DMS79 treated with DMSO at 0.1 percent for 48 hours (cell line): ENCODE measurements at regions not wholly inside any gene's neighbourhood (a gene's known extent, or its start where the extent isn't known, plus 50 kb on each side); places are given as distances from the start of the nearest gene placed in this dataset.
"Not testable (repeated sequence)": the region's sequence is repeated elsewhere in the genome, so short reads cannot be mapped to it uniquely, and the experiment has no call there.

Experiments
- DNase-seq: peaks from one replicate; lab custom pipeline; 2025; lab: John Stamatoyannopoulos, UW

GRCh38 chr12:111248236-111249017, 120.5 kb downstream of the PHETA1 start:
- no peak for DNase-seq

- DNase-seq = no peak
Measured at GRCh38 chr12:111247083-111247783, 121.7 kb downstream of the PHETA1 start.

- DNase-seq = no peak
Measured at GRCh38 chr12:111246477-111247011, 122.4 kb downstream of the PHETA1 start.

- DNase-seq = no peak
Measured at GRCh38 chr12:111245701-111246476, 123.0 kb downstream of the PHETA1 start.

GRCh38 chr12:111244673-111245072, 124.2 kb downstream of the PHETA1 start:
- no peak for DNase-seq

GRCh38 chr12:111242817-111243216, 126.1 kb downstream of the PHETA1 start:
- not testable (repeated sequence) for DNase-seq

- DNase-seq = no peak
Measured at GRCh38 chr12:111242184-111242583, 126.7 kb downstream of the PHETA1 start.

- DNase-seq = no peak
Measured at GRCh38 chr12:111240374-111240773, 128.5 kb downstream of the PHETA1 start.

- DNase-seq = no peak
Measured at GRCh38 chr12:111239235-111239634, 129.7 kb downstream of the PHETA1 start.

GRCh38 chr12:111238075-111238734, 130.7 kb downstream of the PHETA1 start:
- DNase-seq = no peak

- DNase-seq = not testable (repeated sequence)
Measured at GRCh38 chr12:111234491-111234890, 134.4 kb downstream of the PHETA1 start.

- no peak for DNase-seq
Measured at GRCh38 chr12:111233786-111234185, 135.1 kb downstream of the PHETA1 start.

- no peak for DNase-seq
Measured at GRCh38 chr12:111230649-111231048, 138.2 kb downstream of the PHETA1 start.

GRCh38 chr12:111228916-111229666, 139.8 kb downstream of the PHETA1 start:
- DNase-seq = no peak

- no peak for DNase-seq
Measured at GRCh38 chr12:111227476-111228420, 141.1 kb downstream of the PHETA1 start.

GRCh38 chr12:111226680-111227079, 142.2 kb downstream of the PHETA1 start:
- DNase-seq = no peak

- no peak for DNase-seq
Measured at GRCh38 chr12:111225307-111225706, 143.6 kb downstream of the PHETA1 start.

GRCh38 chr12:111224186-111225066, 144.5 kb downstream of the PHETA1 start:
- no peak for DNase-seq

GRCh38 chr12:111222523-111222922, 146.4 kb downstream of the PHETA1 start:
- DNase-seq = no peak
